NCI-H510A treated with DMSO at 0.1 percent for 48 hours (cell line): ENCODE measurements at regions not wholly inside any gene's neighbourhood (a gene's known extent, or its start where the extent isn't known, plus 50 kb on each side); places are given as distances from the start of the nearest gene placed in this dataset.
"Not testable (repeated sequence)": the region's sequence is repeated elsewhere in the genome, so short reads cannot be mapped to it uniquely, and the experiment has no call there.

Experiments
- DNase-seq: peaks from one replicate; lab custom pipeline; 2025; lab: John Stamatoyannopoulos, UW

DNA sequence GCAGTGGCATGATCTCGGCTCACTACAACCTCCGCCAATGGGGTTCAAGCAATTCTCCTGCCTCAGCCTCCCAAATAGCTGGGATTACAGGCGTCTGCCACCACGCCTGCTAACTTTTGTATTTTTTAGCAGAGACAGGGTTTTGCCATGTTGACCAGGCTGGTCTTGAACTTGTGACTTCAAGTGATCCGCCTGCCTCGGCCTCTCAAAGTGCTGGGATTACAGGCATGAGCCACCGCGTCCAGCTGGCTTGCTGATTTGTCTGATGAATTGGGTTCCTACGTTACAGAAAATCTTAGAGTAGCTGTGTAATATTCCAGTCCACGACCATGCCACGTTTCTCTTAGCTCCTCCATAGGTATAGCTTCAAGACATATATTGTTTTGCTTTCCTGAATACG is 102.6 kb upstream of the OTOS start:
- DNase-seq, result not testable (repeated sequence)

DNA sequence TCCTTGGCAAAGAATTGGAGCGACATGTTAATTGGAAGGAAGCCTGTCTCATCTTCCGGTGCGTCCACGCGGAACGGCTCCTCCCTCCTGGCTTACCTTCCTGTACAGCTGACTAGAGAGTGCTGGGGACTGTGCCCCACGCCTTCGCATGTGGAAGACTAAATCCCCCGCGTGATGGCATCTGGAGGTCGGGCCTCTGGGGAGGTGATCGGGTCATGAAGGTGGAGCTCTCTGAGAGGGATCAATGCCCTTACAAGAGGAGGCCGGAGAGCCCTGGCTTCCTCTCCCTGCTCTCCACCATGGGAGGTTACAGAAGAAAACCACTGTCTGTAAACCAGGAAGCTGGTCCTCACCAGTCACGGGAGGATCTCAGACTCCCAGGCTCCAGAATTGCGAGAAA is 104.1 kb upstream of the OTOS start:
- DNase-seq, result no peak

DNA sequence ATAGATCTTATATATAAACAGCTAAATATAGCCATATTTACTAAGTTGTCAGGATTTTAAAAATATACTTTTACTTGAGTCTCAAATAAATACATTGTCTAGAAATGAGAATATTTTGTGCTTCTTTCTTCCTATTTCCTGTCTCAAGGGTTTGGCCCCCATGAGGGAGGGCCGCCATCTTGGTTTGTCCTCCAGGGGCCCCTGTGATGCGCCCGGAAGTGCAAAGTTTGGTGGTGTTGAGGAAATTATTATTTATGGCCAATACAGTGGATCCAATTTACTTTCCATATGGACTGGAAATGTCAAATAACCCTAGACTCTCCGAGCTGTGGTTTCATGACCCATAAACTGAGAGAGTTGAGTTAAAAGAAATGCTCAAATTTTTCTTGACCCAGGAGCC is 104.7 kb upstream of the OTOS start:
- DNase-seq, result no peak

DNA sequence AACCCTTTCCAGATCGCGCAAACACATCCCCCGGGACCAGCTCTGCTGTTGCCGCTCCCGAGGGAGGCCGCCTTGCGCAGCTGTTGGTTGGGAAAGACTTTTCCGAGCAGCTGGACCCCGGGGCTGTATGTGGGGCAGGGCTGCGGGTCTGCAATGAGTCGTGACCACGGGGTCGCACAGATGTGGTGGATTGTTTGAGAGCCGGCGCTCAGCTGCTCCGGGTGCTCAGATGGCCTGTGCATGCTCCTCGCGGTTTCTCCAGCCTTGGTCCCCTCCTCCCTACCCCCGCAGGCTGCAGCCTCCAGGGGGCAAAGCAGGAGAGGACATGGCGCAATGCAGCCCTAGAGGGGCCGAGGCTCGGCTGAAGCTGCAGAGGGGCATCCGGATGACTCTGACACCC is 105.2 kb upstream of the OTOS start:
- no peak for DNase-seq

GRCh38 chr2:240246173-240246820 is 105.8 kb upstream of the OTOS start:
- no peak for DNase-seq

DNA sequence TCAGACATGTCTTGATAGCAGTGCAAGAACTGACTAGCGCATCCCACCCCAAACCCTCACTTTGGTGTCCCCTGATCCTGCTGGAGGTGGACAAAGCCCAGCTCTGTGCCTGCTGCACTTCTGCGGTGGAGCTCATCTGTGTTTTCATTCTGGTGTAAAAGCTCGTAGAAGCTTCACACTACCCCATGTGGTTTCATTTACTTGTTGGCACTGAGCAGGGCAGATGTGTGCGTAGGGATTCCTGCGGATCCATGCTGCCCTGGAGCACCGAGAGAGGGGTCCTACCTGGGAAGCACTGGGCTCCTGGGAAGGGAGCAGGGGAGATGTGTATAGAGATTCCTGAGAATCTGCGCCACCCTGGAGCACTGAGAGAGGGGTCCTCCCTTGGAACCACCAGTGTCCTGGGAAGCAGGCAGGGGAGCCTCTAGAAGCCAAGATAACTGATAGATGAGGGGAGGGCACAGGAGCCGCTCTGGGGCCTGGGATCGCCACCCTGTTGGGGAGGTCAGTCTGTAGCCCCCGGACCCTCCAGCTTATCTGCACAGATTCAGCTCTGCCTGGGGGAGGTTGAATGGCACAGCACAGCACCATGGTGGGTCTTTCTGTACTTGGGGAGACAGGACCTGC is 106.9 kb upstream of the OTOS start:
- DNase-seq, result no peak

DNA sequence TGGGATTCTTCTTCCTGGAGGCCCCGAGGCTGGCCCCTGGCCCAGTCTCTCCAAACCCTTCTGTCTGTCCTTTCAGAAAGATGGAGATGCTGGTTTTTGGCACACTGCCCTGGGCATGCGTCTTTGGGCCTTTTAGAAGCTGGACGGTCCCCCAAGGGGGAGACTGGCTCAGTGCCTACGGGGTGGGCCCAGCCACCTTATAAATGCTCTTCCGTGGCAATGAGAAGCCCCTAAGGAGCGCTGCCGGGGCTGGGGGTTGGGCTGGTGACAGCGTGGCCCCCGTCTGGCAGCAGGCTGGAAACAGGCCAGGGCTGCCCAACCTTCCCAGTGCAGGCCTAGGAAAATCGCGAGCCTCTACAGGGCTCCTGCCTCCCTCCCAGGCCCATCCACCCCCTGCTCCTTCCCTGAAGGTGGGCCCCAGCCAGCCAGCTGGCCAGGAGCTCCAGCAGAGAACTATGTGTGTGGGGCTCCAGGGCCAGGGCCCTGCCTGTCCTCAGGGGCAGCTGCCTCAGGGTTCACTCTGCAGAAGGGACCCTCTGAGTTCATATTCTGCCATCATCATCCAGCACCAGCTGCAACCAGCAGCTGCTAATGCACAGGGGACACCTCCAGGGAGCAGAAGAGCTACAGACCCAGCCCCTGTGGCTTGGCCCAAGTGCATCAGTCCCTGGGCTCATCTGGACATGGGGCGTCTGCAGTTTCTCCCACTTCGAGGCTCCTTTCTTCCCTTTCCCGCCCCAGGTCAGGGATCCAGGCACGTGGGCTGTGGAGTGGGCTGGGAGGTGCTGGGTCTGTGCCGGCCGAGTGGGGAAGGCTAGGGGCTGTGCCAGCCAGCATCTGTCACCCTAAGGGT is 107.6 kb upstream of the OTOS start:
- no peak for DNase-seq

- DNase-seq, result no peak
Observed at GRCh38 chr2:240248721-240249422, 108.4 kb upstream of the OTOS start.

GRCh38 chr2:240249423-240250149 is 109.1 kb upstream of the OTOS start:
- DNase-seq, result no peak

- no peak for DNase-seq
Observed at GRCh38 chr2:240250150-240250984, 109.9 kb upstream of the OTOS start.

GRCh38 chr2:240250985-240251847 is 110.8 kb upstream of the OTOS start:
- no peak for DNase-seq

DNA sequence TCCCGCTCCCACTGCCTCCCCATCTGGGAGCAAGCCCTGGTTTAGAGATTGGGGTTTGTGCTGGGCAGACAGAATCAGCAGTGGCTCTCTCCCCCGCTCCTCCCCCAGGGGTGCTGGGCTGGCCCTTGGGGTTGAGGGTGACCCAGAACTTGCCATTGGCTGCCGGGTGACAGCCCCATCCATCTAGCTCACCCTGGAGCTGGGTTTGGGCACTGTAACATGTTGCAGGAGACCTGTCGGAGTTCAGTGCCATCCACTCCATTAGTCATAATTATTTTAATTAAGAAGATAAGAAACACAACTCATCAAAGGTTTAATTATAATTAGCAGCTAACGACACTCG is 111.4 kb upstream of the OTOS start:
- no peak for DNase-seq

DNA sequence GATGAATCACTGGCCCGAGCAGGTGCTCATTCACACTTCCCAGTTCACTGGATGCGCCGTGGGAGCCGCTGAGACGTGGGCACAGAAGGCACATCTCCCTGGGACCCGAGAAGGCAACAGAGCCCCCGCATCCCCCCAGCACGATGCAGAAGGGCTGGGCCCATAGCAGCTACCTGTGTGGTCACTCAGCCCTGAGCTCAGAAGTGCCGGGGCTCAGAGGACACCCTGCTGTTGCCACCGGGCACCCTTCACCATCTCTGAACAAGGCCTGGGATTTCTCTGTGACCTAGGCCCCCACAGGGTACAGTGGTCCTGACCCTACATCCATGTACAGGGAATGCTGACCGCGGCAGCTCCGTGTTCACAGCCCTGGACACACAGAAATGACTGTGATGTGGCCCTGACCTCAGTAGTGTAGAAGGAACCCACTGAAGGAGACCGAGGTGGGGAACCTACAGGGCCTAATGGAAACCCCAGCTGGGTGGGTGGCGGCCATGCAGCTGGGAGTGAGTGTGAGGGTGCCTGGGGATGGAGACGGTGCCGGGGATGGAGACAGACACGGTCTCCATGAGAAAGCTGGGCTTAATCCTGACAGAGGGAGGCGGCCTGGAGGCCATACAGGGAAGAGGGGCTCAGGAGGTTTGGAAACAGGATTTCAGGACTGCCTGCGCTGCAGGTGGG is 111.9 kb upstream of the OTOS start:
- DNase-seq, result no peak

DNA sequence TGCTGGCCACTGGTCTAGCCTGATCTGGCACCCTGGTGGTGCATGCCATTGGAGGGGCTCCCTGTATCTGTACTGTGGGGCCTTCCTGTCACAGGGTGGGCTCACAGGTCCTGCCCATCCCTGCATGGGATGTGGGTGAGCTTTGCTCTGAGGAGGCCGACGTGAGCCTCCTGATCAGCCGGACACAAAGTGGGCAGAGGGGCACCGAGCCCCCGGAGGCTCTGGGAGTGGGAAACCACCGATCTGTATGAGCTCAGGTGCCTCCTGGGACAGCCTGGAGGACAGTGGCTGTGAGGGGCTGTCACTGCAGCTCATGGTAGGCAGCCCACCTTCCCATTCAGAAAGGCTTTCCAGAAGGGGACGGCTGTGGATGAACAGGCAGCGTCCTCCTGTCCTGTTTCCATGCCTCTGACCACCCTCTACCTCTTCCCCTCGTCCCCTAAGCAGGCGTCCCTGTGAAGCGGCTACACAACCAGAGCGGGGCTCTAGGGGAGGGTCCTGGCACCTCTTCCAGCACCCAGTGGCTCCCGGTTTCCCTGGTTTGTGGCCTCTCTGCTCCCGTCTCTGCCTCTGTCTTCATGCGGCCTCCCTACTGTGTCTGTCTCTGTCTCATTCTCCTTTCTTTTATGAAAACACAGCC is 112.5 kb upstream of the OTOS start:
- no peak for DNase-seq

DNA sequence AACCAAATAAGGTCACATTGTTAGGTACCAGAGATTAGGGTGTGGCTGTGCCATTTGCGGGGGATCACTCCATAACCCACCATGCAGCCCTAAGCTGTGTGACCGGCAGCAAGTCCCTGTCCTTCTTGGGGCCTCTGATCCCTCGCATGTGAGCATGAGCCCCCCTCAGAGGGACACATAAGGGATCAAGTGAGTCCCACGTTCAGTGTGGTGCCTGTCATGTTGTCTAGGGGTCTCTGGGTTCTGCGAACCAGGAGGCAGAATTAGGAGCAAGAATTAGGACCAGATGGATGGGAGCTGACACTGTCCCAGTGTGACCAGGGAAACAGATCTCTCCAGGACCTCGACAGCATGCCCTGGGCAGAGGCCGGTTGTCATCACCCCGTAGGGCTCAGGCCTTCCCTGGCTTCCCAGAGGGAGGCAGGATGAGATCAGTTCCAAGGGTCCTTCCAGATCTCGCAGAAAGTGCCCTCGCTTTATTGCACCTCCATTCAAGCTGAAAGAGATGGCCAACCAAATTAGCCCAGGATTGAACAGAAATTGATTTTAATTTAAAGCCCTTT is 113.2 kb upstream of the OTOS start:
- no peak for DNase-seq

GRCh38 chr2:240254337-240255164 is 114.1 kb upstream of the OTOS start:
- DNase-seq, result no peak

GRCh38 chr2:240255165-240255491 is 114.7 kb upstream of the OTOS start:
- DNase-seq, result no peak
